ENCODE measurements at regions not wholly inside any gene's neighbourhood (a gene's known extent, or its start where the extent isn't known, plus 50 kb on each side); places are given as distances from the start of the nearest gene placed in this dataset.

DNA sequence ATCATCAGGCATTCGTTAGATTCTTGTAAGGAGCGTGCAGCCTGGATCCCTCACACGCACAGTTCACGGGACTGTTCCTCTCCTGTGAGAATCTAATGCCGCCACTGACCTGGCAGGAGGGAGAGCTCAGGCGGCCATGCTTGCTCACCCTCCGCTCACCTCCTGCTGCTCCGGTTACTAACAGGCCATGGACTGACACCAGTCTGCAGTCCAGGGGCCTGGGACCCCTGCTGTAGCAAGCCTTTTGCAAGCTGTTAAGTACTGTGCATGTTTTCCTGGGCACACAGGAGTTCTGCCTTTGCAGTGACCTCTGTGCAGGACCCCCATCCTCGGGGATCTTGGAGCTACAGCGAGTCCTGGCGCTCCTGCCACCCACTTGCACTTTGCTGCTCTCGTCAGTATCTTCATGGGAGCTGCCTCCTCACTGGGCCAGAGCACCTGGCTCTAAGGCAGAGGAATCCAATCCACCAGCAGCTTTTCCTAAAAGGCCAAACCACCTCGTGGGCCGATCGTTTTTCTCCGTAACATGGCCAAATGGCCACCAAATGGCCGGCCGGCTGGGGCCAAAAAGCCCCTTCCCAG is 230.6 kb downstream of the FOXL1 start:
- DNase-seq = no peak

- no peak for DNase-seq
Measured at GRCh38 chr16:86809458-86809955, 231.2 kb downstream of the FOXL1 start.

- no peak for DNase-seq
Measured at GRCh38 chr16:86810062-86810461, 231.7 kb downstream of the FOXL1 start.

DNA sequence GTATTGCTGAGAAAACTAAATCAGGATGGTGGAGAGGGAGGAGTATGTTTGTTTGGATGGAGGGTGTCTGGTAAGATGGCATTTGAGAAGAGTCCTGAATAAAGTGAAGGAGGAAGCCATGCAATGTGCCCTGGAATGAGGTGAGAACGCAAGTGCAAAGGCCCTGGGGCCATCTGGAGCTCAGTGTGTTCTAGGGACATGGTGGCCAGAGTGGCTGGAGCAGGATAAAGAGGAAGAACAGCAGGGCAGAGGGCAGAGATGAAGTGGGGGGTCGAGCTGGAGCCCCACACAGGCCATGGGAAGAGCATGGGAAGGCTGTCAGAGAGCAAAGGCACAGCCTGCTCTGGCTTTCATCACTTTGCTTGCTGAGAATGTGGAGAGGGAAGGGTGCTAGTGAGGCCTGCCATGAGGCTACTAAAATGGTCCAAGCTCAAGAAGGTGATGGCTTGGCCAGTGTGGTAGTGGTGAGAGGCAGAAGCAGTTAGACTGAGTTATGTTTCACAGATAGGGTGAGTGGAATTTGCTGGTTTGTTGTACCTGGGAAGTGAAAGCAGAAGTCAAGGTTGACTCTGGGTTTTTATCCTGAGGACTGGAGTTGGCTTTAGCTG is 234.1 kb downstream of the FOXL1 start:
- no peak for DNase-seq

DNA sequence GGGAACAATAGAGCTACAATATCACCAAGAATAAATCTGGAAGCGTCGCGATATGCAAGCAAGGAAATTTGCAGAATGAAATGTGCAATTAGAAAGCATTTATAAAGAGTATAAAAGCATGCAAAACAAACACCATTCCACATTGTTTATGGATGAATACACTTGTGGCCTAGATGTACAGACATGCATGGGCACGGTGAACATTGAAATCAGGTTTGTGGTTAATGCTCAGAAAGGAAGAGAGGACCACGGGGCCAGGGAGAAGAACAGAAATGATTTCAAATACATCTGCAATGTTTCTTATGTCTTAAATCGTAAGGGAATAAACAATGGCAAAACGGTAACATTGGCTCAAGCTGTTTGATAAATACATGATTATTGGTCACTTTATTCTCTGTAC is 235.9 kb downstream of the FOXL1 start:
- no peak for DNase-seq

GRCh38 chr16:86816930-86817625 is 238.7 kb downstream of the FOXL1 start:
- no peak for DNase-seq

GRCh38 chr16:86818671-86819532 is 240.6 kb downstream of the FOXL1 start:
- DNase-seq = no peak

DNA sequence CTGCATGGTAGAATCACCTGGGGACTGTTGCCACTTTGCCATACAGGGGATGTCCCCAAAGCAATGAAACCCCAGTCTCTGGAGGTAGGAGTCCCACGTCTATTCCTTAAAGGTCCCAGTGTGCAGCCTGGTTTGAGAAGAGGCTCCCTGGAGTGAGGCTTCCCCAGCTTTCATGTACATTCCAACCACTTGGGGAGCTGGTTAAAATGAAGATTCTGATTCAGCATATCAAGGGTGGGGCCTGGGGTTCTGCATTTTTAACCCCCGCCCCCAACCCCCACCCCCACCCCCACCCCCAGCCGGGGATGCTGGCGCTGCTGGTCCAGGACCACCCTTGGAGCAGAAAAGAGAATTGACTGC is 241.2 kb downstream of the FOXL1 start:
- no peak for DNase-seq

- DNase-seq = no peak
Measured at GRCh38 chr16:86821895-86822294, 243.5 kb downstream of the FOXL1 start.

DNA sequence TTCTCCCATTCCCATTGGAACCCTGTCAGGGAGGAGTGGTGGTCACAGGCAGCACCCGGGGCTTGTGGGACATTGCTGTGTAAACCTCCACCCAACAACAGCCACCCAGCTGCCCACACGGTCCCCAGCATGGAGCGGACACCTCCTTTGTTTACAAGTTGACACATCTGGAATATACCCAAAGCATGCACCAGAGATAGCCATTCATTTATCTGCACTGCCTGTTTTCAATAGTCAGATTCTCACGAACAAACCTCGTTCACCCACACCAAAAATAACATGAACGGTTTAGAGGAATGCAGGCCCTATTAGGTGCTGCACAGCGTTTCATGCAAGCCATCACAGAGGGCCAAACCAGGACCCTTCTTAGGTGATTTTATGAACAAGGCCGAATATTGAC is 244.8 kb downstream of the FOXL1 start:
- no peak for DNase-seq

- no peak for DNase-seq
Measured at GRCh38 chr16:86823888-86824671, 245.7 kb downstream of the FOXL1 start.

GRCh38 chr16:86824751-86825296 is 246.5 kb downstream of the FOXL1 start:
- no peak for DNase-seq

DNA sequence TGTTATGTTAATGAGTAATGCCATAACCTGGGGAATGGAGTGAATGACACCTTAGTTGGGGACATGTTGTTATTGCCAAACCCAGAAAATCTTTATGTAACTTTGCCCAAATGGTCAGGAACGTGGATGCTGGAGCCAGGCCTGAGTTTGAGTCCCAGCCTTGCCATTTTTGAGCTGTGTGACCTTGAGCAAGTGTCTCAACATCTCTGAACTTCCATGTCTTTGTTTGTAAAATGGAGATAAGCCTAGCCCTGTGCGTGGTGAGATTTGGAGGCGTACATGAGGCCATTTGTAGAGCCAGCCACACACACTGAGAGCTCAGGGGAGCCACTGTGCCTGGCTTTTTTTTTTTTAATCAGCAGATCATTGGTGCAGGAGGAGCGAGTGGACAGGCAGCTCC is 247.3 kb downstream of the FOXL1 start:
- no peak for DNase-seq

GRCh38 chr16:86826941-86827340 is 248.6 kb downstream of the FOXL1 start:
- DNase-seq = no peak

DNA sequence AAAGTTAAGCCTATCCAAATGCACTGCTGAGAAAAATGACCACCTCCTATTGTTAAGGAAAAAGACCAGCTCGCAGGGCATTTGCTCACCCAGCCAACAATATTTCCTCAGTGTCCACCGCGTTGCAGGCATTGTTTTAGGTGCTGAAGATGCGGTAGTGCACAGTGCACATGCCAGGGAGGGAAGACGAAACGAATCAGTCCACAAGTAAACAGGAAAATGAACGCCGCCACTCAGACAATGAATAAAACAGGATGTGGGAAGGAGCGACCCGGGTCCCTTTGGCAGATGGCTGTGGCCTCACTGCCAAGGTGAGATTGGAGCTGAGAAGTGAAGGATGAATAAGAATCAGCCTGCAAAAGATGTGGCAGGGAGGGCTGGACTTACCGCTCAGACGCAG is 249.2 kb downstream of the FOXL1 start:
- no peak for DNase-seq

DNA sequence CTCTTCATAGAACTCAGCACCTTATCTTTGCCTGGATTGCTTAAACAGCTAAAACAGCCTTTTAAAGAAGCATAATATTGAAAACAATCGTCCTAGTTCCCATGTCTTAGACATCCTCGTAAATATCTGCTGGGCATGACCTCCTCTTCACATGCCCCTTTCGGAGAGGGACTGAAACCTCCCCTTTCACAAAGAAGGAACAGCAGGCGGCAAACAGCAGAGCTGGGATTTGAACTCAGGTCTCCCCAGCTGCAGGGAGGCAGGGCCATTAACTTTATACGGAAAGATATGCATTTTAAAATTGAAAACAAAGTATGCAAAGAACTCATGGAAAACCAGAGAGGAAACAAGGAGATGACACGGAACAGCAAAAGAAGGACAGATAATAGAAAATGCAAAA is 249.9 kb downstream of the FOXL1 start:
- DNase-seq = no peak

GRCh38 chr16:86828653-86829052 is 250.3 kb downstream of the FOXL1 start:
- DNase-seq = no peak

- DNase-seq = no peak
Measured at GRCh38 chr16:86831366-86831765, 253.0 kb downstream of the FOXL1 start.

- no peak for DNase-seq
Measured at GRCh38 chr16:86833136-86833535, 254.8 kb downstream of the FOXL1 start.

- DNase-seq = no peak
Measured at GRCh38 chr16:86834451-86835035, 256.2 kb downstream of the FOXL1 start.

- no peak for DNase-seq
Measured at GRCh38 chr16:86835982-86836381, 257.6 kb downstream of the FOXL1 start.
